Body of pancreas (tissue), 4 donors: ENCODE measurements at regions not wholly inside any gene's neighbourhood (a gene's known extent, or its start where the extent isn't known, plus 50 kb on each side); places are given as distances from the start of the nearest gene placed in this dataset.

ENCODE experiments used
- CTCF ChIP-seq, 7 experiments: fragments of 450-650 bp in 4 of 7; fragments of 200-600 bp in 3 of 7; sonication (generic) in 3 of 7; IDR thresholded peaks; one replicate each; pipeline ENCODE4 v1.5.1; 2016 to 2019; ENCODE audit warnings: antibody characterized with exemption in 7 of 7
- POLR2A ChIP-seq, 3 donors: fragments of 450-650 bp; IDR thresholded peaks; one replicate each; pipeline ENCODE4 v1.6.1; 2016; ENCODE audit warnings: antibody characterized with exemption in 3 of 3, mild to moderate bottlenecking in 2 of 3

DNA sequence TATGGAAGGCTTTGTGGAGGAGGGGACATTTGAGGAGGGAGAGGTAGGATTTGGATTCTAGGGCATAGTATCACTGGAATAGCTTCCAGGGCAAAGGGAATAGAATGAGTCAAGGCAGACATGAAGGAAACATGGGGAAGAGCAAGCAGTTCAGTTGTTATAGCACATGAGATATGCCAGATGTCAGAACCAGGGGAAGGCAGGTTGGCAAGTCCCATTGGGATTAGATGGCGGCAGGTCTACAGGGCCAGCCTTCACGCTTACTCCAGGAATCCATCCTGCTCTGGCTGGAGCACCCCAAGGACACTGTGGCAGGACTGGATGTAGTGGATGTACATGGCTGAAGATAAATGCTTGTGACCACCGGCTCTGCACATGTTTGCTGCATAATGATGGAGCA, 120.4 kb upstream of the ST8SIA2 start:
- TF ChIP-seq CTCF (IDR thresholded peaks at IDR 0.05) (no peak), POLR2A (IDR thresholded peaks at IDR 0.05) (no peak)
